ENCODE measurements at regions not wholly inside any gene's neighbourhood (a gene's known extent, or its start where the extent isn't known, plus 50 kb on each side); places are given as distances from the start of the nearest gene placed in this dataset.

GRCh38 chr5:171625646-171626045 is 160.0 kb upstream of the SMIM23 start:
- Histone ChIP-seq H3K36me3 (ENCODE audit: control insufficient read depth, insufficient read depth, low read length) (no peaks in the 10 kb centered on the region), H3K27me3 (ENCODE audit: control insufficient read depth, insufficient read depth, low read length) (peaks cover 21% of the 10 kb centered on the region), H2AFZ (ENCODE audit: low read length) (no peak overlapping the region), H4K20me1 (ENCODE audit: control insufficient read depth, extremely low read depth, insufficient read depth, low read length) (no peaks in the 10 kb centered on the region), H3K9me3 (ENCODE audit: control insufficient read depth, insufficient read depth, low read depth, low read length) (no peaks in the 10 kb centered on the region), H3K9ac (ENCODE audit: insufficient read depth, low read length) (no peak overlapping the region), H3K27ac (ENCODE audit: insufficient read depth, low read length) (no peak overlapping the region), H3K4me3 (replicated peaks in 1 of 4; ENCODE audit: control extremely low read depth in 1 of 4, insufficient read depth in 1 of 4, low read depth in 3 of 4, low read length in 4 of 4) (no peak overlapping the region), H3K4me2 (ENCODE audit: extremely low read depth, insufficient read depth, low read length) (no peak overlapping the region), H3K4me1 (ENCODE audit: control insufficient read depth, extremely low read depth, insufficient read depth, low read length) (no peaks in the 10 kb centered on the region), H3K79me2 (ENCODE audit: control insufficient read depth, insufficient read depth, low read length) (no peaks in the 10 kb centered on the region)
- TF ChIP-seq CTCF (conservative IDR thresholded peaks at IDR 0.05 in 1 of 2, IDR thresholded peaks at IDR 0.05 in 1 of 2; ENCODE audit: low read depth in 1 of 2, low read length in 2 of 2) (no peak), EZH2 (IDR thresholded peaks at IDR 0.05; ENCODE audit: low read length, missing control alignments) (no peak)
- DNase-seq (ENCODE audit: low read depth in 2 of 2), result no peak

GRCh38 chr5:171627936-171628632 is 157.5 kb upstream of the SMIM23 start:
- H3K9ac ChIP-seq (ENCODE audit: insufficient read depth, low read length), result no peak overlapping the region
- peak in 1 of 2 donors; percentile 28 for DNase-seq (ENCODE audit: low read depth in 2 of 2)
- H4K20me1 ChIP-seq (ENCODE audit: control insufficient read depth, extremely low read depth, insufficient read depth, low read length), result no peaks in the 10 kb centered on the region
- no peak overlapping the region for H3K4me2 ChIP-seq (ENCODE audit: extremely low read depth, insufficient read depth, low read length)
- H3K4me3 ChIP-seq (replicated peaks in 1 of 4; ENCODE audit: control extremely low read depth in 1 of 4, insufficient read depth in 1 of 4, low read depth in 3 of 4, low read length in 4 of 4), result no peak overlapping the region
- no peaks in the 10 kb centered on the region for H3K79me2 ChIP-seq (ENCODE audit: control insufficient read depth, insufficient read depth, low read length)
- TF ChIP-seq CTCF (conservative IDR thresholded peaks at IDR 0.05 in 1 of 2, IDR thresholded peaks at IDR 0.05 in 1 of 2; ENCODE audit: low read depth in 1 of 2, low read length in 2 of 2) (no peak), EZH2 (IDR thresholded peaks at IDR 0.05; ENCODE audit: low read length, missing control alignments) (peak; percentile 26)
- no peak overlapping the region for H3K27ac ChIP-seq (ENCODE audit: insufficient read depth, low read length)
- no peaks in the 10 kb centered on the region for H3K9me3 ChIP-seq (ENCODE audit: control insufficient read depth, insufficient read depth, low read depth, low read length)
- peaks cover 20% of the 10 kb centered on the region for H3K27me3 ChIP-seq (ENCODE audit: control insufficient read depth, insufficient read depth, low read length)
- no peaks in the 10 kb centered on the region for H3K36me3 ChIP-seq (ENCODE audit: control insufficient read depth, insufficient read depth, low read length)
- H2AFZ ChIP-seq (ENCODE audit: low read length), result no peak overlapping the region
- H3K4me1 ChIP-seq (ENCODE audit: control insufficient read depth, extremely low read depth, insufficient read depth, low read length), result no peaks in the 10 kb centered on the region

- H2AFZ ChIP-seq (ENCODE audit: low read length), result no peak overlapping the region
- DNase-seq (ENCODE audit: low read depth in 2 of 2), result no peak
- H3K27me3 ChIP-seq (ENCODE audit: control insufficient read depth, insufficient read depth, low read length), result peaks cover 19% of the 10 kb centered on the region
- TF ChIP-seq EZH2 (IDR thresholded peaks at IDR 0.05; ENCODE audit: low read length, missing control alignments) (no peak), CTCF (conservative IDR thresholded peaks at IDR 0.05 in 1 of 2, IDR thresholded peaks at IDR 0.05 in 1 of 2; ENCODE audit: low read depth in 1 of 2, low read length in 2 of 2) (no peak)
- H3K79me2 ChIP-seq (ENCODE audit: control insufficient read depth, insufficient read depth, low read length), result no peaks in the 10 kb centered on the region
- no peak overlapping the region for H3K27ac ChIP-seq (ENCODE audit: insufficient read depth, low read length)
- H3K4me2 ChIP-seq (ENCODE audit: extremely low read depth, insufficient read depth, low read length), result no peak overlapping the region
- H3K4me3 ChIP-seq (replicated peaks in 1 of 4; ENCODE audit: control extremely low read depth in 1 of 4, insufficient read depth in 1 of 4, low read depth in 3 of 4, low read length in 4 of 4), result no peak overlapping the region
- no peak overlapping the region for H3K9ac ChIP-seq (ENCODE audit: insufficient read depth, low read length)
- H3K4me1 ChIP-seq (ENCODE audit: control insufficient read depth, extremely low read depth, insufficient read depth, low read length), result no peaks in the 10 kb centered on the region
- no peaks in the 10 kb centered on the region for H4K20me1 ChIP-seq (ENCODE audit: control insufficient read depth, extremely low read depth, insufficient read depth, low read length)
- H3K36me3 ChIP-seq (ENCODE audit: control insufficient read depth, insufficient read depth, low read length), result no peaks in the 10 kb centered on the region
- H3K9me3 ChIP-seq (ENCODE audit: control insufficient read depth, insufficient read depth, low read depth, low read length), result no peaks in the 10 kb centered on the region
Observed at GRCh38 chr5:171628633-171628974, 157.0 kb upstream of the SMIM23 start.

Measured in fibroblast of lung (primary cell).